Progenitor cell of endocrine pancreas (in vitro differentiated cells): ENCODE measurements at regions not wholly inside any gene's neighbourhood (a gene's known extent, or its start where the extent isn't known, plus 50 kb on each side); places are given as distances from the start of the nearest gene placed in this dataset.

Experiments
- DNase-seq: peaks from one replicate; pipeline ENCODE4 v3.0.0; 2021; ENCODE audit warnings: low spot score; ENCODE audit not compliant: unreplicated experiment
- H3K27ac Mint-ChIP-seq: 2 replicates; pipeline ENCODE4 v1.8.0; 2021; ENCODE audit warnings: mild to moderate bottlenecking, moderate library complexity, mixed read lengths
- H3K27me3 Mint-ChIP-seq: 2 replicates; pipeline ENCODE4 v1.8.0; 2021; ENCODE audit warnings: mixed read lengths
- H3K36me3 Mint-ChIP-seq: 2 replicates; pipeline ENCODE4 v1.8.0; 2022; ENCODE audit warnings: mixed read lengths; ENCODE audit not compliant: insufficient read depth
- H3K4me1 Mint-ChIP-seq: 2 replicates; pipeline ENCODE4 v1.8.0; 2021; ENCODE audit warnings: low read depth, mixed read lengths
- H3K4me3 Mint-ChIP-seq: 2 replicates; pipeline ENCODE4 v1.8.0; 2021; ENCODE audit warnings: low read depth, mild to moderate bottlenecking, moderate library complexity, mixed read lengths
- H3K9me3 Mint-ChIP-seq: 2 replicates; pipeline ENCODE4 v1.8.0; 2021; ENCODE audit warnings: low read depth, mixed read lengths
- TF ChIP-seq, protein P1 (sequence below): fragments of 200-600 bp; sonication (generic); IDR thresholded peaks from one replicate; pipeline ENCODE4 v1.5.0; 2021; ENCODE audit warnings: antibody characterized with exemption, mild to moderate bottlenecking; ENCODE audit not compliant: unreplicated experiment

DNA sequence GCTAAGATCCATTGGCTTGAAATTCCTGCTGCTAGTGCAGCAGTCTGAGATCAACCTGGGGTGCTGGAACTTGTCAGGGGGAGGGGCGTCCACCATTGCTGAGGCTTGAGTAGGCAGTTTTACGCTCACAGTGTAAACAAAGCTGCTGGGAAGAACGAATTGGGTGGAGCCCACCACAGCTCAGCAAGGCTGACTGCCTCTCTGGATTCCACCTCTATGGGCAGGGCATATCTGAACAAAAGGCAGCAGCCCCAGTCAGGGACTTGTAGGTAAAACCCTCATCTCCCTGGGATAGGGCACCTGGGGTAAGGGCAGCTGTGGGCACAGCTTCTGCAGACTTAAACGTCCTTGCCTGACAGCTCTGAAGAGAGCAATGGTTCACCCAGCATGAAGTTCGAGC, 191.7 kb downstream of the ALG10B start:
- no peaks in the 10 kb centered on the region for H3K36me3 Mint-ChIP-seq
- H3K4me3 Mint-ChIP-seq, result no peak overlapping the region
- peaks cover 16% of the 10 kb centered on the region for H3K9me3 Mint-ChIP-seq
- H3K27ac Mint-ChIP-seq, result no peak overlapping the region
- H3K4me1 Mint-ChIP-seq, result peaks cover 38% of the 10 kb centered on the region
- TF ChIP-seq, protein P1, sequence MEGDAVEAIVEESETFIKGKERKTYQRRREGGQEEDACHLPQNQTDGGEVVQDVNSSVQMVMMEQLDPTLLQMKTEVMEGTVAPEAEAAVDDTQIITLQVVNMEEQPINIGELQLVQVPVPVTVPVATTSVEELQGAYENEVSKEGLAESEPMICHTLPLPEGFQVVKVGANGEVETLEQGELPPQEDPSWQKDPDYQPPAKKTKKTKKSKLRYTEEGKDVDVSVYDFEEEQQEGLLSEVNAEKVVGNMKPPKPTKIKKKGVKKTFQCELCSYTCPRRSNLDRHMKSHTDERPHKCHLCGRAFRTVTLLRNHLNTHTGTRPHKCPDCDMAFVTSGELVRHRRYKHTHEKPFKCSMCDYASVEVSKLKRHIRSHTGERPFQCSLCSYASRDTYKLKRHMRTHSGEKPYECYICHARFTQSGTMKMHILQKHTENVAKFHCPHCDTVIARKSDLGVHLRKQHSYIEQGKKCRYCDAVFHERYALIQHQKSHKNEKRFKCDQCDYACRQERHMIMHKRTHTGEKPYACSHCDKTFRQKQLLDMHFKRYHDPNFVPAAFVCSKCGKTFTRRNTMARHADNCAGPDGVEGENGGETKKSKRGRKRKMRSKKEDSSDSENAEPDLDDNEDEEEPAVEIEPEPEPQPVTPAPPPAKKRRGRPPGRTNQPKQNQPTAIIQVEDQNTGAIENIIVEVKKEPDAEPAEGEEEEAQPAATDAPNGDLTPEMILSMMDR, result no peak
- no peak for DNase-seq
- no peaks in the 10 kb centered on the region for H3K27me3 Mint-ChIP-seq

- H3K27me3 Mint-ChIP-seq, result no peaks in the 10 kb centered on the region
- no peak for DNase-seq
- H3K4me3 Mint-ChIP-seq, result no peak overlapping the region
- H3K27ac Mint-ChIP-seq, result no peak overlapping the region
- no peaks in the 10 kb centered on the region for H3K36me3 Mint-ChIP-seq
- peaks cover 10% of the 10 kb centered on the region for H3K9me3 Mint-ChIP-seq
- peaks cover 13% of the 10 kb centered on the region for H3K4me1 Mint-ChIP-seq
- TF ChIP-seq, protein P1, result no peak
Measured at GRCh38 chr12:38515912-38516311, 199.3 kb downstream of the ALG10B start.

DNA sequence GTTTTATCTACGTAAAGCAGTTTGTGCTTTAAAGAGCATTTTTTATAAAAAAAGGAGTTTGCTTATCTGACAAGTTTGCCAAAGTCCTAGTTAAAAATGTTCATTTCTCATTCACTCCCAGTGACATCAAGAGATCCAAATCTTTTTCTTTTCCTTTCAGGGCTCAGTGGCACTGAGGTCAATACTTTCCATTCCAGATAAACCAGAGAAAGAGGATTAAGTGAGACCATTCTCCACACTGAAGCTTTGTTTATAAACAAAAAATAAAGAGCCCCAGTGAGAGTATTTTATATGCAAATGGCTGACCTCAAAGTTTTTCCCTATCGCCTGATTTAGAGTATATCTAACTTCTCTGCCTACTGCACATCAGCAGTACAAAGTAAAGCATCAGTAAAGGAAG, 199.8 kb downstream of the ALG10B start:
- TF ChIP-seq, protein P1, result no peak
- Mint-ChIP-seq H3K9me3 (peaks cover 5% of the 10 kb centered on the region), H3K27me3 (no peaks in the 10 kb centered on the region), H3K4me1 (peaks cover 12% of the 10 kb centered on the region), H3K4me3 (no peak overlapping the region), H3K27ac (peak overlapping the region; percentile 70), H3K36me3 (no peaks in the 10 kb centered on the region)
- no peak for DNase-seq

DNA sequence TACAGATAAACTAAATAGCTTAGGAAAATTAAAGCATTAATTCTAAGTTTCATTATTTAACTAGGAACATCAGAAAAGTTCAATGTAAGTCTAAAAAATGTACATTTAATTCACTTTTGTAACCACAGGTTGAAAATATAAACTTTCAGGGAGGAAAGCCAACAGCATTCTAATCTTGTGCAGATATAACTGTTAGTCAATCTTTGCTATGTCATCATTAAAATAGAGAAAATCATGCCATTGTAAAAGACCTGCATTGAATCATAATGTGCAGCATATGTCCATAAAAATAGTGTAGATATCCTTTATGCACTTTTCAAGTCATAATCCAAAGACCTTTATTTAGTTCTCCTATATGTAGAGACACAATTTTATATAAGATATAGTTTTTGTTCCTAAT, 207.3 kb downstream of the ALG10B start:
- TF ChIP-seq, protein P1, result no peak
- no peaks in the 10 kb centered on the region for H3K36me3 Mint-ChIP-seq
- no peak overlapping the region for H3K4me3 Mint-ChIP-seq
- H3K27ac Mint-ChIP-seq, result no peak overlapping the region
- H3K4me1 Mint-ChIP-seq, result no peaks in the 10 kb centered on the region
- no peak for DNase-seq
- H3K27me3 Mint-ChIP-seq, result no peaks in the 10 kb centered on the region
- H3K9me3 Mint-ChIP-seq, result no peaks in the 10 kb centered on the region

DNA sequence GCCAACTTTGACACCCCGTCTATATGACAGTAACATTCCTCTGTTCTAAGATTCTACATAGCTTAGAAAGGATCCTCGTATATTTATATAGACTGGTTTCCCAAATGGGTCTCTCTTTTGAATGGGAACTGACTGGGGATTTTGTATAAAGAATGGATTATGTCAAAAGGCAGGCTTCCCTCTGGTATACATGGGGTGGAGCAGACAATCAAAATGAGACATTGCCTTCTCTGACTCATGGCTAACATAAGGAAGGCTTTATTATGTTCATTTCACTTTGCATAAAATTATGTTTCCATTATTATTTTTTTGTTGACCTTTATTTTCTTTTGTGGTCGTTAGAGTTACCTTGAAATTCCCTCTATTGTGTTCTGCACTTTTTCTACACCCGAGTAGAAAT, 211.1 kb downstream of the ALG10B start:
- H3K36me3 Mint-ChIP-seq, result no peaks in the 10 kb centered on the region
- TF ChIP-seq, protein P1, result no peak
- H3K9me3 Mint-ChIP-seq, result no peaks in the 10 kb centered on the region
- DNase-seq, result no peak
- no peak overlapping the region for H3K27ac Mint-ChIP-seq
- no peaks in the 10 kb centered on the region for H3K4me1 Mint-ChIP-seq
- no peak overlapping the region for H3K4me3 Mint-ChIP-seq
- no peaks in the 10 kb centered on the region for H3K27me3 Mint-ChIP-seq
